Neutrophil (primary cell): ENCODE measurements at regions not wholly inside any gene's neighbourhood (a gene's known extent, or its start where the extent isn't known, plus 50 kb on each side); places are given as distances from the start of the nearest gene placed in this dataset.

Source experiments
- H3K27ac ChIP-seq: fragments of 200-600 bp; sonication (generic); 2 replicates; pipeline ENCODE4 v1.5.1; 2016; ENCODE audit warnings: mild to moderate bottlenecking, moderate library complexity
- H3K27me3 ChIP-seq: fragments of 200-600 bp; sonication (generic); 2 replicates; pipeline ENCODE4 v1.6.0; 2016; ENCODE audit warnings: mild to moderate bottlenecking
- H3K36me3 ChIP-seq: fragments of 200-600 bp; sonication (generic); 2 replicates; pipeline ENCODE4 v1.5.1; 2017
- H3K4me1 ChIP-seq, 2 experiments: fragments of 200-600 bp in 1 of 2; sonication (generic) in 1 of 2; 1 replicate in 1 of 2; 2 replicates in 1 of 2; pipeline versions ENCODE4 v1.5.1 to v1.6.1; 2013 to 2016; ENCODE audit warnings: low read depth in 1 of 2, low read length in 1 of 2, mild to moderate bottlenecking in 1 of 2, moderate library complexity in 1 of 2; ENCODE audit not compliant: control insufficient read depth in 1 of 2, insufficient read depth in 1 of 2
- H3K4me3 ChIP-seq, 2 experiments: fragments of 200-600 bp in 1 of 2; sonication (generic) in 1 of 2; 1 replicate in 1 of 2; 2 replicates in 1 of 2; pipeline ENCODE4 v1.5.1; 2013 to 2016; ENCODE audit warnings: low read depth in 1 of 2, low read length in 1 of 2, mild to moderate bottlenecking in 1 of 2, moderate library complexity in 1 of 2
- H3K9me3 ChIP-seq: fragments of 200-600 bp; sonication (generic); 2 replicates; pipeline ENCODE4 v1.5.1; 2016
- TF ChIP-seq, protein P1 (sequence below): fragments of 200-600 bp; sonication (generic); IDR thresholded peaks from 2 replicates; pipeline ENCODE4 v1.5.1; 2016; ENCODE audit warnings: antibody characterized with exemption

- Histone ChIP-seq H3K36me3 (no peaks in the 10 kb centered on the region), H3K4me3 (no peak overlapping the region), H3K9me3 (no peaks in the 10 kb centered on the region), H3K27me3 (no peaks in the 10 kb centered on the region), H3K27ac (no peak overlapping the region), H3K4me1 (no peaks in the 10 kb centered on the region)
- TF ChIP-seq, protein P1, sequence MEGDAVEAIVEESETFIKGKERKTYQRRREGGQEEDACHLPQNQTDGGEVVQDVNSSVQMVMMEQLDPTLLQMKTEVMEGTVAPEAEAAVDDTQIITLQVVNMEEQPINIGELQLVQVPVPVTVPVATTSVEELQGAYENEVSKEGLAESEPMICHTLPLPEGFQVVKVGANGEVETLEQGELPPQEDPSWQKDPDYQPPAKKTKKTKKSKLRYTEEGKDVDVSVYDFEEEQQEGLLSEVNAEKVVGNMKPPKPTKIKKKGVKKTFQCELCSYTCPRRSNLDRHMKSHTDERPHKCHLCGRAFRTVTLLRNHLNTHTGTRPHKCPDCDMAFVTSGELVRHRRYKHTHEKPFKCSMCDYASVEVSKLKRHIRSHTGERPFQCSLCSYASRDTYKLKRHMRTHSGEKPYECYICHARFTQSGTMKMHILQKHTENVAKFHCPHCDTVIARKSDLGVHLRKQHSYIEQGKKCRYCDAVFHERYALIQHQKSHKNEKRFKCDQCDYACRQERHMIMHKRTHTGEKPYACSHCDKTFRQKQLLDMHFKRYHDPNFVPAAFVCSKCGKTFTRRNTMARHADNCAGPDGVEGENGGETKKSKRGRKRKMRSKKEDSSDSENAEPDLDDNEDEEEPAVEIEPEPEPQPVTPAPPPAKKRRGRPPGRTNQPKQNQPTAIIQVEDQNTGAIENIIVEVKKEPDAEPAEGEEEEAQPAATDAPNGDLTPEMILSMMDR = no peak
These were observed 332.2 kb upstream of the GBE1 start for GRCh38 chr3:82093641-82094040.

- no peaks in the 10 kb centered on the region for H3K27me3 ChIP-seq
- no peaks in the 10 kb centered on the region for H3K4me1 ChIP-seq
- no peak overlapping the region for H3K4me3 ChIP-seq
- H3K27ac ChIP-seq = no peak overlapping the region
- H3K36me3 ChIP-seq = no peaks in the 10 kb centered on the region
- TF ChIP-seq, protein P1 = no peak
- no peaks in the 10 kb centered on the region for H3K9me3 ChIP-seq
These were observed 327.3 kb upstream of the GBE1 start for GRCh38 chr3:82088749-82089148.

DNA sequence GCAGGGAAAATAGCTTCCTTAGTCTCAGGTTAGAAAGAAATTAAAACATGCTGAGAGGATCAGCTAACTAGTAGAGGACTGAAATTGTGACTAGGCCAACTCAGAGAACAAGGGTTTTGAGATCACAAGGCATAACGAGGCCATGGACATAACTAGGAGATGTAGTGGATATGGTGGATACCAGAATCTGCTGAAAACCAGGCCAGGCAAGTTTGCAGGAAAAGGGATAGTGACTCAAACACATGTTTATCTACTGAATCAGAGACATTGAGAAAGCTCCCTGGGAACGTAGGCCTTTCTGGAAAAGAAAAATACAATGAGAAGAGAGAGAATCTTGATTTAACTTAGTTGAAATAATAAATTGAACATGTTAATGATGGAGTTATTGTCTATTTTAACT, 326.5 kb upstream of the GBE1 start:
- Histone ChIP-seq H3K9me3 (no peaks in the 10 kb centered on the region), H3K36me3 (no peaks in the 10 kb centered on the region), H3K4me1 (no peaks in the 10 kb centered on the region), H3K4me3 (no peak overlapping the region), H3K27ac (no peak overlapping the region), H3K27me3 (no peaks in the 10 kb centered on the region)
- TF ChIP-seq, protein P1 = no peak

- no peak overlapping the region for H3K27ac ChIP-seq
- TF ChIP-seq, protein P1 = no peak
- H3K36me3 ChIP-seq = no peaks in the 10 kb centered on the region
These were observed 324.5 kb upstream of the GBE1 start for GRCh38 chr3:82085851-82086475.

GRCh38 chr3:82085356-82085755, 323.9 kb upstream of the GBE1 start:
- no peak overlapping the region for H3K4me3 ChIP-seq
- no peaks in the 10 kb centered on the region for H3K36me3 ChIP-seq
- H3K27me3 ChIP-seq = no peaks in the 10 kb centered on the region
- H3K9me3 ChIP-seq = no peaks in the 10 kb centered on the region
- H3K27ac ChIP-seq = no peak overlapping the region
- TF ChIP-seq, protein P1 = no peak
- no peaks in the 10 kb centered on the region for H3K4me1 ChIP-seq

More at GRCh38 chr3:82085851-82086475, 324.5 kb upstream of the GBE1 start:
- H3K4me3 ChIP-seq = no peak overlapping the region
- no peaks in the 10 kb centered on the region for H3K27me3 ChIP-seq
- no peaks in the 10 kb centered on the region for H3K9me3 ChIP-seq
- H3K4me1 ChIP-seq = no peaks in the 10 kb centered on the region
